ENCODE measurements at regions not wholly inside any gene's neighbourhood (a gene's known extent, or its start where the extent isn't known, plus 50 kb on each side); places are given as distances from the start of the nearest gene placed in this dataset.

DNA sequence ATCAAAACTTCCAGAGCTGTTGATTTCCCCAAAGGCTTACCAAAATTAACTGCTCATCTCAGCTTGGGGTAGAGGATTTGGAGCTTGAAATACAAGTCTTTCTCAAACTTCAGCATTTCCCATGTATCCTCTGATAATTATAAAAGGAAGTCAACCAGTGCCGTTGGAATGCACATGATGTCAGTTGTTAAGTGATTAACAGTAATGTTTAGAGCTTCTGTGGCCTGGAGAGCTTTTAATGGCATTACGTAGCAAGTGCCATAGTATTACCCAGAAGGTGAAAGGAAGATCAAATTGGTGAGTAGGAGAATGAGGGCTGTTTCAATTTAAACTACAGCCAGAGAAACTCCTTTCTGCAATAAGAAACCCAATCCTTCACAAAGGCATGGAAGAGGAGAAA is 62.5 kb upstream of the PTPRR start:
- H3K4me1 ChIP-seq: no peaks in the 10 kb centered on the region
- intact Hi-C loops (cut with DNase I): no loop called here
- H3K9me3 ChIP-seq: no peaks in the 10 kb centered on the region
- no peak overlapping the region for H3K4me3 ChIP-seq
- no peak for TF ChIP-seq POLR2A (IDR thresholded peaks at IDR 0.05)
- TF ChIP-seq, protein P1, sequence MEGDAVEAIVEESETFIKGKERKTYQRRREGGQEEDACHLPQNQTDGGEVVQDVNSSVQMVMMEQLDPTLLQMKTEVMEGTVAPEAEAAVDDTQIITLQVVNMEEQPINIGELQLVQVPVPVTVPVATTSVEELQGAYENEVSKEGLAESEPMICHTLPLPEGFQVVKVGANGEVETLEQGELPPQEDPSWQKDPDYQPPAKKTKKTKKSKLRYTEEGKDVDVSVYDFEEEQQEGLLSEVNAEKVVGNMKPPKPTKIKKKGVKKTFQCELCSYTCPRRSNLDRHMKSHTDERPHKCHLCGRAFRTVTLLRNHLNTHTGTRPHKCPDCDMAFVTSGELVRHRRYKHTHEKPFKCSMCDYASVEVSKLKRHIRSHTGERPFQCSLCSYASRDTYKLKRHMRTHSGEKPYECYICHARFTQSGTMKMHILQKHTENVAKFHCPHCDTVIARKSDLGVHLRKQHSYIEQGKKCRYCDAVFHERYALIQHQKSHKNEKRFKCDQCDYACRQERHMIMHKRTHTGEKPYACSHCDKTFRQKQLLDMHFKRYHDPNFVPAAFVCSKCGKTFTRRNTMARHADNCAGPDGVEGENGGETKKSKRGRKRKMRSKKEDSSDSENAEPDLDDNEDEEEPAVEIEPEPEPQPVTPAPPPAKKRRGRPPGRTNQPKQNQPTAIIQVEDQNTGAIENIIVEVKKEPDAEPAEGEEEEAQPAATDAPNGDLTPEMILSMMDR (IDR thresholded peaks at IDR 0.05): no peak
- WGBS, 2 donors: 60 to 64% methylated on average over 2 of the region's 2 CpGs
- DNase-seq: no peak
- H3K27me3 ChIP-seq: no peaks in the 10 kb centered on the region
- no peaks in the 10 kb centered on the region for H3K36me3 ChIP-seq
- no peak overlapping the region for H3K27ac ChIP-seq

DNA sequence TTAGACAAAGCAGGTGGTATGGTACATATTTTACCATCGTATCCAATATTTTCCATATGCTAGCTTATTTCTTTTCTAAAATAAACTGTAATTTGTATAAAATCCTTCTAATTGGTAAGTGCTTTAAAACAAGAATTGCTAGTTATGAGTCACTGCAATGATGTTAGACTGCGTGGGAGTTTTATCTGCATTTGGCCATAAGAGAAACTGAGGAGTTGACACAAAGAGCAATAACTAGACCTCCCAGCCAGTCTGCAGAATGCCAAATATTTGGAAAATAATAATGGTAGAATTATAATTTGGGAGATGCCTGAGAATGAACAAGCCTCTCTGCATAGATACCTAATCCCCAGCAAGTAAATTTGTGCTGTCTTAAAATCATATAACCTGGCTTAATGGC is 61.7 kb upstream of the PTPRR start:
- 47 to 63% methylated on average over 2 of the region's 2 CpGs for WGBS, 2 donors
- Histone ChIP-seq H3K27ac (no peak overlapping the region), H3K27me3 (no peaks in the 10 kb centered on the region), H3K4me1 (no peaks in the 10 kb centered on the region), H3K9me3 (no peaks in the 10 kb centered on the region), H3K4me3 (no peak overlapping the region), H3K36me3 (no peaks in the 10 kb centered on the region)
- TF ChIP-seq, protein P1 (IDR thresholded peaks at IDR 0.05): no peak
- no peak for TF ChIP-seq POLR2A (IDR thresholded peaks at IDR 0.05)
- DNase-seq: no peak
- intact Hi-C loops (cut with DNase I): no loop called here

DNA sequence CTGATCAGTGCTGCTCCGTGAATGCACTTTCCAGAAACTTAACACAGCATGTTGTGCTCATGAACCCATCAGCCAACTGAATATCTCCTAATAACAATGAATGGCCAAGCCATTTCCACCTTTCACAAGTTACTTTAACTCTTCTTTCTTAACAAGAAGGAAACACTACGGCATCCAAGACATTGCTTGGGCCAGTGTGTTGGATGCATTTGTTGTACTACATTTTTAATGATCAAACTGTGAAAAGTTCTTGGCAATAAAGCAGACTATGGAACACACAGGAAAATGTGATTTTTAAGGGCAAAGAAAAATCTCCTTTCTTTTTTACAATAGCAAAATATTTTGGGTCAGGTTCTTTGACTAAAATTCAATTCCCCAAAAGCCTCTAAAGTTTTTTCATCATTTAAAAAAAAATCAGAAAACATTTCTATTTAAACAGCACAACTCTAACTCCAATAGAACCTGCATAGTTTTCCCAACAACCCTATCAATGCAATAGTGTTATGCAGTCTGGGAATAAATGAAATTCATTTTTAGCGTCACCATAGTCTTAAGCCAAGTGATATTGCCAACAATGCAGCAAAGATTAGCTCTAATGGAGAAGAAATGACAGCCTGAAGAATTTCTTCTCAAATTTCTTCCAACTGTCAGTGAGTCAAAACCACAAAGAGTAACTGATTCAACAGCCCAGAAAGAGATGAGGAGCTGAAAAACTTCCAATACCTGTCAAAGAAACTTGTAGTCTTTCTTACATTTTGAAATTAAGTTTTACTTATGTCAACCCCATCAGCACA is 50.7 kb upstream of the PTPRR start:
- no peaks in the 10 kb centered on the region for H3K27me3 ChIP-seq
- no peak overlapping the region for H3K4me3 ChIP-seq
- H3K4me1 ChIP-seq: no peaks in the 10 kb centered on the region
- no peak for TF ChIP-seq POLR2A (IDR thresholded peaks at IDR 0.05)
- TF ChIP-seq, protein P1 (IDR thresholded peaks at IDR 0.05): no peak
- no peak for DNase-seq
- intact Hi-C loops (cut with DNase I): no loop called here
- H3K27ac ChIP-seq: no peak overlapping the region
- 47 to 49% methylated on average over 3 of the region's 3 CpGs for WGBS, 2 donors
- H3K36me3 ChIP-seq: no peaks in the 10 kb centered on the region
- no peaks in the 10 kb centered on the region for H3K9me3 ChIP-seq
